Endodermal cell (in vitro differentiated cells): ENCODE measurements at regions not wholly inside any gene's neighbourhood (a gene's known extent, or its start where the extent isn't known, plus 50 kb on each side); places are given as distances from the start of the nearest gene placed in this dataset.

Source experiments
- DNase-seq: peaks from one replicate; pipeline ENCODE4 v3.0.0-alpha.2; 2017
- H3K27ac ChIP-seq: 2 replicates; pipeline ENCODE4 v1.5.1; 2013; ENCODE audit warnings: mild to moderate bottlenecking, low read depth, low read length, moderate library complexity
- H3K27me3 ChIP-seq: 2 replicates; pipeline ENCODE4 v1.6.1; 2013; ENCODE audit warnings: mild to moderate bottlenecking, low read length, moderate library complexity; ENCODE audit not compliant: insufficient read depth, control insufficient read depth, poor library complexity, severe bottlenecking
- H3K36me3 ChIP-seq: 2 replicates; pipeline ENCODE4 v1.7.0; 2013; ENCODE audit warnings: mild to moderate bottlenecking, low read length, moderate library complexity; ENCODE audit not compliant: control insufficient read depth, insufficient read depth
- H3K4me1 ChIP-seq: one replicate; pipeline ENCODE4 v1.7.0; 2013; ENCODE audit warnings: low read length; ENCODE audit not compliant: control insufficient read depth, insufficient read depth
- H3K4me3 ChIP-seq: 2 replicates; pipeline ENCODE4 v1.5.1; 2013; ENCODE audit warnings: mild to moderate bottlenecking, low read length, moderate library complexity
- H3K9ac ChIP-seq: 2 replicates; pipeline ENCODE4 v1.6.1; 2013; ENCODE audit warnings: mild to moderate bottlenecking, low read length, moderate library complexity; ENCODE audit not compliant: poor library complexity, severe bottlenecking; ENCODE audit errors: extremely low read depth
- H3K9me3 ChIP-seq: 2 replicates; pipeline ENCODE4 v1.6.1; 2013; ENCODE audit warnings: mild to moderate bottlenecking, low read length, moderate library complexity; ENCODE audit not compliant: control insufficient read depth
- H3K27ac Mint-ChIP-seq: 2 replicates; pipeline ENCODE4 v1.8.0; 2020; ENCODE audit warnings: mixed read lengths
- H3K27me3 Mint-ChIP-seq: 2 replicates; pipeline ENCODE4 v1.8.0; 2021; ENCODE audit warnings: mild to moderate bottlenecking, mixed read lengths; ENCODE audit not compliant: insufficient read depth
- H3K36me3 Mint-ChIP-seq: 2 replicates; pipeline ENCODE4 v1.8.0; 2020; ENCODE audit warnings: low read depth, mixed read lengths
- H3K4me1 Mint-ChIP-seq: 2 replicates; pipeline ENCODE4 v1.8.0; 2020; ENCODE audit warnings: mixed read lengths
- H3K4me3 Mint-ChIP-seq: 2 replicates; pipeline ENCODE4 v1.8.0; 2020; ENCODE audit warnings: mild to moderate bottlenecking, moderate library complexity, mixed read lengths
- H3K9me3 Mint-ChIP-seq: 2 replicates; pipeline ENCODE4 v1.8.0; 2020; ENCODE audit warnings: mild to moderate bottlenecking, mixed read lengths
- WGBS, 2 experiments: methylation state at CpG; one replicate each; pipeline versions ENCODE4 v1.1.5 to v1.1.7; 2013; ENCODE audit warnings: missing lambda C conversion rate in 2 of 2, mixed read lengths in 1 of 2; ENCODE audit not compliant: insufficient coverage in 1 of 2, insufficient read length in 1 of 2; 5-methylcytosine and 5-hydroxymethylcytosine counted together
- TF ChIP-seq, protein P1 (sequence below): fragments of 200-600 bp; sonication (generic); conservative IDR thresholded peaks from 2 replicates; pipeline ENCODE4 v1.5.0; 2021; ENCODE audit warnings: antibody characterized with exemption, mild to moderate bottlenecking

- no peaks in the 10 kb centered on the region for H3K27me3 ChIP-seq
Measured at GRCh38 chr5:30343707-30344106, 849.8 kb upstream of the CDH6 start.

DNA sequence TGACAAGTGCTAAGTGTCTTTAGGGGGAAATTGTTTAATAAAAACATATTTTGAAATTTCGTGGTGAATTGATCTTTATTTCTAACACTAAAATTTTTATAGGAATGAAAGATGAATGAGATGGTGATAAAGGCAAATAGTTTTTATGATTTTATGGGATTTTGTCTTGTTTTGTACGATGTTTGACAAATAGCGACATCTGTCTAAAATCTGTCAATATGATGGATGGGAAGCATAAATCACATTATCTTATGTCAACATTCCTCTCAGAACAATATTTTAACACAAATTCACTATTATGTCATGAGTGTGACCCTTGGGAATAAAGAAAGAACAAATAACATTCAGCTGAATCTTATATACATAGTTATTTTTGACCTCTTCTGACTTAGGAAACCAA, 852.0 kb upstream of the CDH6 start:
- no peaks in the 10 kb centered on the region for H3K36me3 Mint-ChIP-seq
- Histone ChIP-seq H3K27me3 (no peaks in the 10 kb centered on the region), H3K9me3 (no peaks in the 10 kb centered on the region), H3K4me3 (no peak overlapping the region), H3K27ac (no peak overlapping the region), H3K36me3 (no peaks in the 10 kb centered on the region), H3K9ac (no peak overlapping the region), H3K4me1 (no peaks in the 10 kb centered on the region)
- H3K4me1 Mint-ChIP-seq, result no peaks in the 10 kb centered on the region
- WGBS, 2 experiments, result 94 to 100% methylated on average over 1 to 2 of the region's 3 CpGs
- H3K9me3 Mint-ChIP-seq, result no peaks in the 10 kb centered on the region
- TF ChIP-seq, protein P1, sequence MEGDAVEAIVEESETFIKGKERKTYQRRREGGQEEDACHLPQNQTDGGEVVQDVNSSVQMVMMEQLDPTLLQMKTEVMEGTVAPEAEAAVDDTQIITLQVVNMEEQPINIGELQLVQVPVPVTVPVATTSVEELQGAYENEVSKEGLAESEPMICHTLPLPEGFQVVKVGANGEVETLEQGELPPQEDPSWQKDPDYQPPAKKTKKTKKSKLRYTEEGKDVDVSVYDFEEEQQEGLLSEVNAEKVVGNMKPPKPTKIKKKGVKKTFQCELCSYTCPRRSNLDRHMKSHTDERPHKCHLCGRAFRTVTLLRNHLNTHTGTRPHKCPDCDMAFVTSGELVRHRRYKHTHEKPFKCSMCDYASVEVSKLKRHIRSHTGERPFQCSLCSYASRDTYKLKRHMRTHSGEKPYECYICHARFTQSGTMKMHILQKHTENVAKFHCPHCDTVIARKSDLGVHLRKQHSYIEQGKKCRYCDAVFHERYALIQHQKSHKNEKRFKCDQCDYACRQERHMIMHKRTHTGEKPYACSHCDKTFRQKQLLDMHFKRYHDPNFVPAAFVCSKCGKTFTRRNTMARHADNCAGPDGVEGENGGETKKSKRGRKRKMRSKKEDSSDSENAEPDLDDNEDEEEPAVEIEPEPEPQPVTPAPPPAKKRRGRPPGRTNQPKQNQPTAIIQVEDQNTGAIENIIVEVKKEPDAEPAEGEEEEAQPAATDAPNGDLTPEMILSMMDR, result no peak
- H3K4me3 Mint-ChIP-seq, result no peak overlapping the region
- H3K27ac Mint-ChIP-seq, result no peak overlapping the region
- H3K27me3 Mint-ChIP-seq, result no peaks in the 10 kb centered on the region
- DNase-seq, result no peak

More at GRCh38 chr5:30343707-30344106, 849.8 kb upstream of the CDH6 start:
- H3K4me3 ChIP-seq, result no peak overlapping the region
- Mint-ChIP-seq H3K36me3 (no peaks in the 10 kb centered on the region), H3K4me3 (no peak overlapping the region), H3K27me3 (no peaks in the 10 kb centered on the region), H3K4me1 (no peaks in the 10 kb centered on the region), H3K27ac (no peak overlapping the region), H3K9me3 (no peaks in the 10 kb centered on the region)
- H3K27ac ChIP-seq, result no peak overlapping the region
- no peaks in the 10 kb centered on the region for H3K36me3 ChIP-seq
- H3K9me3 ChIP-seq, result no peaks in the 10 kb centered on the region
- WGBS, 2 experiments, result 85 to 100% methylated on average over 1 to 3 of the region's 3 CpGs
- H3K4me1 ChIP-seq, result no peaks in the 10 kb centered on the region
- H3K9ac ChIP-seq, result no peak overlapping the region
- TF ChIP-seq, protein P1, result no peak
- DNase-seq, result no peak

- no peaks in the 10 kb centered on the region for H3K27me3 ChIP-seq
- 96% methylated on average over 5 of the region's 5 CpGs; no CpG with 5 or more reads in 1 of the 2 experiments for WGBS, 2 experiments
- no peak for DNase-seq
- Mint-ChIP-seq H3K4me3 (no peak overlapping the region), H3K27me3 (no peaks in the 10 kb centered on the region), H3K9me3 (no peaks in the 10 kb centered on the region), H3K4me1 (no peaks in the 10 kb centered on the region), H3K36me3 (no peaks in the 10 kb centered on the region), H3K27ac (no peak overlapping the region)
- no peaks in the 10 kb centered on the region for H3K4me1 ChIP-seq
- TF ChIP-seq, protein P1, result no peak
- H3K36me3 ChIP-seq, result no peaks in the 10 kb centered on the region
- no peak overlapping the region for H3K4me3 ChIP-seq
- H3K27ac ChIP-seq, result no peak overlapping the region
- no peak overlapping the region for H3K9ac ChIP-seq
- H3K9me3 ChIP-seq, result no peaks in the 10 kb centered on the region
Measured at GRCh38 chr5:30337084-30337573, 856.4 kb upstream of the CDH6 start.
